ENCODE measurements at regions not wholly inside any gene's neighbourhood (a gene's known extent, or its start where the extent isn't known, plus 50 kb on each side); places are given as distances from the start of the nearest gene placed in this dataset.

DNA sequence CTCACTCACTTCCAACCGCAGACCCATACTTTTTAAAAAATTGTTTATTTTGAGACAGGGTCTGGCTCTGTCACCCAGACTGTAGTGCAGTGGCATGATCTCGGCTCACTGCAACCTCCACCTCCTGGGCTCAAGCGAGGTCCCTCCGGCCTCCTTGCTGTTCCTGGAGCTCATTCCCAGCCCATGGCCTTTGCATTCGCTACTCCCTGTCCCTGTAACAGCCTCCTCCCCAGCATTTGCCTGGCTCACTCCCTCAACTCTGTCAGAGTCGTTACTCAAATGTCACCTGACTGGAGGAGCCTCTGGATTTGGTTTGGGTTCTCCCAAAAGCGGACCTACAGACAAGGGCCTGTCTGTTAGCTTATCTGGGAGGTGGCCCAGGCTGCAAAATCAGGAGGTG lies 432.6 kb upstream of the PROK2 start:
- peaks cover 0 to 1% (median 1%) of the 10 kb centered on the region in 3 donors for H3K27me3 Mint-ChIP-seq (ENCODE audit: low read depth in 3 of 3)
- peaks cover 14 to 20% of the 10 kb centered on the region in 2 donors for H3K4me1 ChIP-seq (ENCODE audit: control insufficient read depth in 1 of 2, insufficient read depth in 2 of 2, low read length in 2 of 2)
- H4K20me1 ChIP-seq (ENCODE audit: insufficient read depth, low read length), result no peaks in the 10 kb centered on the region
- H3K79me2 ChIP-seq (ENCODE audit: insufficient read depth, low read length), result no peaks in the 10 kb centered on the region
- DNase-seq, result no peak
- no peak overlapping the region for H3K4me3 ChIP-seq (replicated peaks in 1 of 3; ENCODE audit: low read depth in 2 of 3, low read length in 3 of 3)
- WGBS (ENCODE audit: insufficient coverage), result 94% methylated on average over 4 of the region's 7 CpGs
- TF ChIP-seq, protein P1, sequence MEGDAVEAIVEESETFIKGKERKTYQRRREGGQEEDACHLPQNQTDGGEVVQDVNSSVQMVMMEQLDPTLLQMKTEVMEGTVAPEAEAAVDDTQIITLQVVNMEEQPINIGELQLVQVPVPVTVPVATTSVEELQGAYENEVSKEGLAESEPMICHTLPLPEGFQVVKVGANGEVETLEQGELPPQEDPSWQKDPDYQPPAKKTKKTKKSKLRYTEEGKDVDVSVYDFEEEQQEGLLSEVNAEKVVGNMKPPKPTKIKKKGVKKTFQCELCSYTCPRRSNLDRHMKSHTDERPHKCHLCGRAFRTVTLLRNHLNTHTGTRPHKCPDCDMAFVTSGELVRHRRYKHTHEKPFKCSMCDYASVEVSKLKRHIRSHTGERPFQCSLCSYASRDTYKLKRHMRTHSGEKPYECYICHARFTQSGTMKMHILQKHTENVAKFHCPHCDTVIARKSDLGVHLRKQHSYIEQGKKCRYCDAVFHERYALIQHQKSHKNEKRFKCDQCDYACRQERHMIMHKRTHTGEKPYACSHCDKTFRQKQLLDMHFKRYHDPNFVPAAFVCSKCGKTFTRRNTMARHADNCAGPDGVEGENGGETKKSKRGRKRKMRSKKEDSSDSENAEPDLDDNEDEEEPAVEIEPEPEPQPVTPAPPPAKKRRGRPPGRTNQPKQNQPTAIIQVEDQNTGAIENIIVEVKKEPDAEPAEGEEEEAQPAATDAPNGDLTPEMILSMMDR (IDR thresholded peaks at IDR 0.05), result no peak
- no peaks in the 10 kb centered on the region for H3K27me3 ChIP-seq (ENCODE audit: control insufficient read depth in 2 of 2, insufficient read depth in 2 of 2, low read length in 2 of 2)
- no peak overlapping the region for H3K4me3 Mint-ChIP-seq
- H3K9me3 Mint-ChIP-seq, result peaks cover 4 to 11% (median 6%) of the 10 kb centered on the region in 7 donors
- no peaks in the 10 kb centered on the region for H3K4me1 Mint-ChIP-seq
- no peak overlapping the region for H3K27ac Mint-ChIP-seq
- no peaks in the 10 kb centered on the region for H3K36me3 ChIP-seq (replicated peaks in 1 of 2; ENCODE audit: control insufficient read depth in 1 of 2, insufficient read depth in 2 of 2, low read length in 2 of 2)
- H3K9me3 ChIP-seq (replicated peaks in 1 of 2; ENCODE audit: control insufficient read depth in 1 of 2, insufficient read depth in 1 of 2, low read length in 2 of 2), result peaks cover 4 to 12% of the 10 kb centered on the region in 2 donors
- H2AFZ ChIP-seq (ENCODE audit: insufficient read depth, low read depth, low read length, poor library complexity, severe bottlenecking), result no peak overlapping the region
- H3K9ac ChIP-seq (ENCODE audit: insufficient read depth, low read length, poor library complexity, severe bottlenecking), result no peak overlapping the region
- intact Hi-C loops (cut with micrococcal nuclease), result no loop called here
- H3K36me3 Mint-ChIP-seq, result no peaks in the 10 kb centered on the region
- H3K4me2 ChIP-seq (replicated peaks; ENCODE audit: extremely low read depth, low read length, poor library complexity, severe bottlenecking), result no peak overlapping the region
- H3K27ac ChIP-seq (ENCODE audit: low read depth in 1 of 2, low read length in 2 of 2), result no peak overlapping the region

- no peak overlapping the region for H3K27ac Mint-ChIP-seq
- Histone ChIP-seq H3K79me2 (ENCODE audit: insufficient read depth, low read length) (no peaks in the 10 kb centered on the region), H3K9me3 (replicated peaks in 1 of 2; ENCODE audit: control insufficient read depth in 1 of 2, insufficient read depth in 1 of 2, low read length in 2 of 2) (peaks cover 4 to 12% of the 10 kb centered on the region in 2 donors), H3K27me3 (ENCODE audit: control insufficient read depth in 2 of 2, insufficient read depth in 2 of 2, low read length in 2 of 2) (no peaks in the 10 kb centered on the region), H3K36me3 (replicated peaks in 1 of 2; ENCODE audit: control insufficient read depth in 1 of 2, insufficient read depth in 2 of 2, low read length in 2 of 2) (no peaks in the 10 kb centered on the region), H4K20me1 (ENCODE audit: insufficient read depth, low read length) (no peaks in the 10 kb centered on the region), H3K27ac (ENCODE audit: low read depth in 1 of 2, low read length in 2 of 2) (no peak overlapping the region), H3K9ac (ENCODE audit: insufficient read depth, low read length, poor library complexity, severe bottlenecking) (no peak overlapping the region), H2AFZ (ENCODE audit: insufficient read depth, low read depth, low read length, poor library complexity, severe bottlenecking) (peak overlapping the region; percentile 14), H3K4me1 (ENCODE audit: control insufficient read depth in 1 of 2, insufficient read depth in 2 of 2, low read length in 2 of 2) (peaks cover 17 to 24% of the 10 kb centered on the region in 2 donors), H3K4me3 (replicated peaks in 1 of 3; ENCODE audit: low read depth in 2 of 3, low read length in 3 of 3) (peak overlapping the region in 1 of 3 experiments; percentile 43), H3K4me2 (replicated peaks; ENCODE audit: extremely low read depth, low read length, poor library complexity, severe bottlenecking) (peak overlapping the region; percentile 51)
- intact Hi-C loops (cut with micrococcal nuclease), result no loop called here
- peaks cover 4 to 12% (median 6%) of the 10 kb centered on the region in 7 donors for H3K9me3 Mint-ChIP-seq
- TF ChIP-seq, protein P1 (IDR thresholded peaks at IDR 0.05), result no peak
- H3K4me3 Mint-ChIP-seq, result no peak overlapping the region
- peak; percentile 13 to 16 (median 13) for DNase-seq
- H3K36me3 Mint-ChIP-seq, result no peaks in the 10 kb centered on the region
- H3K27me3 Mint-ChIP-seq (ENCODE audit: low read depth in 3 of 3), result peaks cover 0 to 6% (median 1%) of the 10 kb centered on the region in 3 donors
- 25% methylated on average over 11 of the region's 11 CpGs for WGBS (ENCODE audit: insufficient coverage)
- H3K4me1 Mint-ChIP-seq, result peaks cover 4% of the 10 kb centered on the region
Observed at GRCh38 chr3:72214066-72214951, 429.4 kb upstream of the PROK2 start.
